Mesenchymal stem cell (in vitro differentiated cells and primary cell): ENCODE measurements at regions not wholly inside any gene's neighbourhood (a gene's known extent, or its start where the extent isn't known, plus 50 kb on each side); places are given as distances from the start of the nearest gene placed in this dataset.

Source experiments
- DNase-seq: peaks from one replicate; pipeline ENCODE4 v3.0.0-alpha.2; 2013
- H2AFZ ChIP-seq: one replicate; pipeline ENCODE4 v1.6.1; 2013; ENCODE audit warnings: low read depth, mild to moderate bottlenecking, control low read depth, inconsistent platforms, low read length, moderate library complexity
- H2AK5ac ChIP-seq: 2 replicates; pipeline ENCODE4 v1.6.1; 2013; ENCODE audit warnings: low read length, moderate library complexity, mild to moderate bottlenecking, inconsistent platforms; ENCODE audit not compliant: severe bottlenecking
- H2BK120ac ChIP-seq: one replicate; pipeline ENCODE4 v1.6.1; 2013; ENCODE audit warnings: low read depth, mild to moderate bottlenecking, inconsistent platforms, low read length, moderate library complexity
- H2BK12ac ChIP-seq, 2 experiments: one replicate each; pipeline ENCODE4 v1.6.1; 2013; ENCODE audit warnings: inconsistent platforms in 2 of 2, low read length in 2 of 2, mild to moderate bottlenecking in 2 of 2, moderate library complexity in 2 of 2, control low read depth in 1 of 2
- H2BK15ac ChIP-seq: one replicate; pipeline ENCODE4 v1.6.1; 2013; ENCODE audit warnings: mild to moderate bottlenecking, low read depth, inconsistent platforms; ENCODE audit not compliant: poor library complexity, severe bottlenecking
- H2BK5ac ChIP-seq: 2 replicates; pipeline ENCODE4 v1.6.1; 2013; ENCODE audit warnings: low read depth, mild to moderate bottlenecking, low read length, control low read depth, inconsistent platforms; ENCODE audit not compliant: poor library complexity, severe bottlenecking
- H3K14ac ChIP-seq, 2 experiments: one replicate each; pipeline ENCODE4 v1.6.1; 2013; ENCODE audit warnings: inconsistent platforms in 2 of 2, low read length in 2 of 2, control low read depth in 1 of 2, mild to moderate bottlenecking in 1 of 2, moderate library complexity in 1 of 2
- H3K18ac ChIP-seq, 2 experiments: one replicate each; pipeline ENCODE4 v1.6.1; 2013; ENCODE audit warnings: inconsistent platforms in 2 of 2, low read length in 2 of 2, control low read depth in 1 of 2, low read depth in 1 of 2, mild to moderate bottlenecking in 1 of 2
- H3K23ac ChIP-seq, 2 experiments: one replicate each; pipeline ENCODE4 v1.6.1; 2013; ENCODE audit warnings: inconsistent platforms in 2 of 2, low read length in 2 of 2, mild to moderate bottlenecking in 2 of 2, moderate library complexity in 2 of 2, control low read depth in 1 of 2
- H3K27ac ChIP-seq: 2 replicates; pipeline ENCODE4 v1.5.1; 2013; ENCODE audit warnings: mild to moderate bottlenecking, moderate library complexity, low read length, control low read depth, inconsistent platforms; ENCODE audit not compliant: poor library complexity, severe bottlenecking
- H3K27me3 ChIP-seq, 2 experiments: 2 replicates each; pipeline versions ENCODE4 v1.6.1 to v1.7.0; 2013; ENCODE audit warnings: low read length in 2 of 2, mild to moderate bottlenecking in 2 of 2, moderate library complexity in 2 of 2, control low read depth in 1 of 2, inconsistent platforms in 1 of 2; ENCODE audit not compliant: control insufficient read depth in 1 of 2, insufficient read depth in 1 of 2
- H3K36me3 ChIP-seq, 2 experiments: 2 replicates each; pipeline versions ENCODE4 v1.6.1 to v1.7.0; 2013; ENCODE audit warnings: low read length in 2 of 2, control low read depth in 1 of 2, inconsistent platforms in 1 of 2, low read depth in 1 of 2, mild to moderate bottlenecking in 1 of 2; ENCODE audit not compliant: insufficient read depth in 2 of 2, control insufficient read depth in 1 of 2
- H3K4ac ChIP-seq, 2 experiments: one replicate each; pipeline ENCODE4 v1.6.1; 2013; ENCODE audit warnings: inconsistent platforms in 2 of 2, low read length in 2 of 2, mild to moderate bottlenecking in 2 of 2, moderate library complexity in 2 of 2, control low read depth in 1 of 2, low read depth in 1 of 2
- H3K4me1 ChIP-seq: 2 replicates; pipeline ENCODE4 v1.6.1; 2013; ENCODE audit warnings: low read depth, low read length, control low read depth; ENCODE audit not compliant: control insufficient read depth, insufficient read depth
- H3K4me2 ChIP-seq: 2 replicates; pipeline ENCODE4 v1.6.1; 2013; ENCODE audit warnings: low read length, mild to moderate bottlenecking, inconsistent platforms; ENCODE audit not compliant: poor library complexity, severe bottlenecking
- H3K4me3 ChIP-seq, 2 experiments: 2 replicates each; pipeline versions ENCODE4 v1.5.1 to v1.7.0; 2013; ENCODE audit warnings: low read length in 2 of 2, mild to moderate bottlenecking in 2 of 2, control low read depth in 1 of 2, low read depth in 1 of 2; ENCODE audit not compliant: insufficient read depth in 1 of 2
- H3K79me1 ChIP-seq: replicated peaks from 2 replicates; pipeline ENCODE4 v1.6.1; 2013; ENCODE audit warnings: mild to moderate bottlenecking, control low read depth, low read length, inconsistent platforms; ENCODE audit not compliant: poor library complexity, severe bottlenecking
- H3K9ac ChIP-seq: 2 replicates; pipeline ENCODE4 v1.7.0; 2013; ENCODE audit warnings: mild to moderate bottlenecking, low read length, moderate library complexity
- H3K9me3 ChIP-seq: 2 replicates; pipeline ENCODE4 v1.7.0; 2013; ENCODE audit warnings: mild to moderate bottlenecking, low read length; ENCODE audit not compliant: control insufficient read depth
- H4K8ac ChIP-seq: one replicate; pipeline ENCODE4 v1.6.1; 2013; ENCODE audit warnings: inconsistent platforms, mild to moderate bottlenecking, low read length, moderate library complexity
- H4K91ac ChIP-seq: one replicate; pipeline ENCODE4 v1.6.1; 2013; ENCODE audit warnings: mild to moderate bottlenecking, low read length, inconsistent platforms
- WGBS: methylation state at CpG from one replicate; pipeline ENCODE4 v1.1.7; 2013; ENCODE audit warnings: mixed read lengths; 5-methylcytosine and 5-hydroxymethylcytosine counted together

DNA sequence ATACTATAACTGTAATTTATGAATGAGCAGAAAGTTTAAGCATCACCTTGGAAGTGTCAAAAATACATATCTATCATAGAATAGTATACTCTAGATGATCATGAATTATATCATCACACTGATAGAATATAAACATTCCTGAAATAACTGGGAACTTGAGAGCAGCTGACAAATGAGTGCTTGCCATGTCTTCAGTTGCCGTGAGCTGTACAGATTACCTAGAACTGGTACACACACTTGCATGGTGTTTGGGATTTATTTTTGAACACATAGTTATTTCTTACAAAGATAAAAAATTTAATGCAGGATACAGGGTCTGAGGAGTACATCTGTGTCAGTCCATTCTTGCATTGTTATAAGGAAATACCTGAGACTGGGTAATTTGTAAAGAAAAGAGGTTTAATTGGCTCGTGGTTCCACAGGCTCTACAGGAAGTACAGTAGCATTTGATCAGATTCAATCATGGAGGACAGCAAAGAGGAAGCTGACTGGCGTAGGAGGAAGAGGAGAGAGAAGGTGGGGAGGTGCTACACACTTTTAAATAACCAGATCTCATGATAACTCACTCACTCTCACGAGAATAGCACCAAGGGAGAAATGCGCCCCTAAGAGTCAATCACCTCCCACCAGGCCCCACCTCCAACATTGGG, 60.4 kb upstream of the MBNL2 start:
- Histone ChIP-seq H3K4me3 (no peak overlapping the region), H3K9ac (no peak overlapping the region), H4K8ac (no peak overlapping the region), H3K18ac (no peak overlapping the region), H2BK120ac (no peak overlapping the region), H2BK15ac (no peak overlapping the region), H2AK5ac (no peak overlapping the region), H3K9me3 (no peaks in the 10 kb centered on the region), H3K27me3 (peaks cover 0 to 3% of the 10 kb centered on the region in 2 experiments), H3K79me1 (no peaks in the 10 kb centered on the region), H3K4me1 (no peaks in the 10 kb centered on the region), H2AFZ (no peak overlapping the region), H3K4me2 (no peak overlapping the region), H2BK12ac (no peak overlapping the region), H3K36me3 (no peaks in the 10 kb centered on the region), H3K4ac (no peak overlapping the region), H3K23ac (no peak overlapping the region), H4K91ac (no peak overlapping the region), H2BK5ac (no peak overlapping the region), H3K27ac (no peak overlapping the region), H3K14ac (no peak overlapping the region)
- no peak for DNase-seq
- WGBS, result 95% methylated on average over 3 of the region's 5 CpGs

DNA sequence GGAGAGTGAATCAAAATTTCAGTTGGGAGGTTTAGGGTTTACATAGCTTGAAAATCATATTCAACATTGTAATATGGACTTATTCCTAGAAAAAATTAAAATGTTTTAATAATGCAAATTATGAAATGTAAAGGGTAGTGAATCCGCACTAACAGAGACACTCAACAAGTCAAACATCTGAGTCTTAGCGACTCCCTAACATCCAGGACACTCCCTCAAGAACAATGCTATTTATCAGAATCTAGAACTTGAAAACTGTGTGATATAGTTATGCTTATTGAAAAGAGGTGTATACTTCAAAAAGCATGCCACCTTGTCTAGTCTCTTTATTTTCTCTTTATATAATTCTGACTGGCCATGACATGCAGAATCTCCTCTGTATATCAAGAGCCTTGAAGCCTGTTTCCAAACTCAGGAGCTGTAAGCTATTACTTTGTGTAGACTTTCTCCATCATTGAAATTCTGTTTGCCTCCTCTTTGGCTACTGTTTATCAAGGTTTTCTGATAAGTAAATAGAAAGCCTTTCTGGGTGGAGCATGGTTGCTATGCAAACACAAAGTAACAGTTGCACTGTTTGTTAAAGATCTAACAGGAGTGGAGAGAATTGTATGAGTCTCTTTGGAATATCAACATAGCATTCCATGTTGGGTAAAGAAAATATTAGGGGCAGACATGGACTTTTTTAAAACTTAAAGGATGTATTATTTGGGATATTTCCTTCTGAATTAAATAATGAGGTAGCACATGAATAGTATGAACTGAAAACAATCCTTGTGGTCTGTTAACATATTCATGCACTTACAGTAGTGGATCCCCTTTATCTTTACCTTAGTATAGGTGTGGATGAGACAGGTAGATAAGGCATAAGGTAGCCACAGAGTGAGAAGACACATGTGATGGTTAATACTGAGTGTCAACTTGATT, 56.4 kb upstream of the MBNL2 start:
- Histone ChIP-seq H3K4me2 (no peak overlapping the region), H3K27ac (no peak overlapping the region), H3K23ac (no peak overlapping the region), H2BK5ac (no peak overlapping the region), H2BK120ac (no peak overlapping the region), H3K4me3 (no peak overlapping the region), H3K36me3 (no peaks in the 10 kb centered on the region), H3K4me1 (no peaks in the 10 kb centered on the region), H4K91ac (no peak overlapping the region), H3K9ac (no peak overlapping the region), H3K9me3 (no peaks in the 10 kb centered on the region), H2BK15ac (no peak overlapping the region), H3K27me3 (peaks cover 0 to 3% of the 10 kb centered on the region in 2 experiments), H4K8ac (no peak overlapping the region), H2AFZ (no peak overlapping the region), H3K14ac (no peak overlapping the region), H3K18ac (no peak overlapping the region), H2AK5ac (no peak overlapping the region), H2BK12ac (no peak overlapping the region), H3K79me1 (no peaks in the 10 kb centered on the region), H3K4ac (no peak overlapping the region)
- DNase-seq, result peak; percentile 19
- no CpG with 5 or more reads among the region's 2 CpGs for WGBS

DNA sequence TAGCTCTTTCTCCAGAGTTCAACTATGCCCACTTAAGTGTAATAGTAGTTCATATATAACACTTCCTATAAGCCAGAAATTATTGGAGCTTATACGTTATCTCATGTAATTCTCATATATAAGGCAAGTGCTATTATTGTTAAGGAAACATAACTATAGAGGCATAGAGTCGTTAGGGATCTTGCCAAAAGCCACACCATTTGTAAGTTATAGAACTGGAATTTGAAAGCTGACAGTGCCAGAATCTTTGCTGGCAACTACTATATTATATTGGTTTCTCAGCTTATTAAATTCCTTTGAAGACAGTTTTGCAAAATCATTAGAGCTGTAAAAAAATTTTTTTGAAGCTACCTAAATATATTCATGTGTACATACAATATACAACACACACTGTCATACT, 51.0 kb upstream of the MBNL2 start:
- H3K4me1 ChIP-seq, result no peaks in the 10 kb centered on the region
- no peaks in the 10 kb centered on the region for H3K27me3 ChIP-seq
- no peak overlapping the region for H3K14ac ChIP-seq
- no peak overlapping the region for H3K27ac ChIP-seq
- no CpG with 5 or more reads among the region's 2 CpGs for WGBS
- H2AK5ac ChIP-seq, result no peak overlapping the region
- no peaks in the 10 kb centered on the region for H3K36me3 ChIP-seq
- no peak overlapping the region for H3K23ac ChIP-seq
- no peak overlapping the region for H3K9ac ChIP-seq
- no peaks in the 10 kb centered on the region for H3K9me3 ChIP-seq
- no peak overlapping the region for H3K4me3 ChIP-seq
- H4K91ac ChIP-seq, result no peak overlapping the region
- no peak overlapping the region for H3K4me2 ChIP-seq
- no peak overlapping the region for H4K8ac ChIP-seq
- no peak overlapping the region for H3K4ac ChIP-seq
- no peak overlapping the region for H2AFZ ChIP-seq
- H3K79me1 ChIP-seq, result no peaks in the 10 kb centered on the region
- no peak overlapping the region for H2BK12ac ChIP-seq
- DNase-seq, result no peak
- H2BK120ac ChIP-seq, result no peak overlapping the region
- no peak overlapping the region for H2BK15ac ChIP-seq
- no peak overlapping the region for H2BK5ac ChIP-seq
- H3K18ac ChIP-seq, result no peak overlapping the region
